Nephron (organoid): ENCODE measurements at regions not wholly inside any gene's neighbourhood (a gene's known extent, or its start where the extent isn't known, plus 50 kb on each side); places are given as distances from the start of the nearest gene placed in this dataset.

Source experiments
- H3K27ac Mint-ChIP-seq, 3 experiments: 2 replicates each; pipeline ENCODE4 v1.8.0; 2020; ENCODE audit warnings: mixed read lengths in 3 of 3, mild to moderate bottlenecking in 2 of 3, moderate library complexity in 1 of 3
- H3K27me3 Mint-ChIP-seq: 2 replicates; pipeline ENCODE4 v1.8.0; 2021; ENCODE audit warnings: low read depth, mild to moderate bottlenecking, moderate library complexity, mixed read lengths
- H3K36me3 Mint-ChIP-seq: 2 replicates; pipeline ENCODE4 v1.8.0; 2020; ENCODE audit warnings: low read depth, mixed read lengths
- H3K4me1 Mint-ChIP-seq: 2 replicates; pipeline ENCODE4 v1.8.0; 2020; ENCODE audit warnings: mixed read lengths
- H3K4me3 Mint-ChIP-seq, 3 experiments: 2 replicates each; pipeline ENCODE4 v1.8.0; 2020; ENCODE audit warnings: mild to moderate bottlenecking in 3 of 3, mixed read lengths in 3 of 3, moderate library complexity in 2 of 3
- H3K9me3 Mint-ChIP-seq: 2 replicates; pipeline ENCODE4 v1.8.0; 2020; ENCODE audit warnings: mixed read lengths
- TF ChIP-seq, protein P1 (sequence below), 3 experiments: fragments of 200-600 bp; sonication (generic); IDR thresholded peaks; one replicate each; pipeline ENCODE4 v1.5.0; 2021; ENCODE audit warnings: antibody characterized with exemption in 3 of 3; ENCODE audit not compliant: unreplicated experiment in 3 of 3

DNA sequence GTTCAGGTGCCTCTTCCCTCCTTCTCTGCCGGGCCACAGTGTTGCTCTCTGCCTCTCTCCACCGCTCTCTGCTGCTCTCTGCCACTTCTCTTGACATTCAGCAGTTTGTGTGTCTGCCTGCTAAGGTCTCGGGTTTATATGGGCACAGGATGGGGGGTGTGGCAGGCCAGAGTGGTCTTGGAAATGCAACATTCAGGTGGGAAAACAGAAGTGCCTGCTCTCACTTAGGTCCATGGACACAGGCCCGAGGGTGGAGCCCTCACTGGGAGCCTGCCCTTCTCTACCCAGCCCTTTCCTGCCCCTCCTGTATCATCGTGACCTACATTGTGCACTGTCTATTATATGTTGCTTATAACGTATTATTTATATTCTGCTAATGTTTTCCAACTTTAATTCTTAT lies 120.8 kb upstream of the TMEM18 start:
- Mint-ChIP-seq H3K27me3 (peaks cover 7% of the 10 kb centered on the region), H3K36me3 (no peaks in the 10 kb centered on the region), H3K27ac (peak overlapping the region; percentile 42 to 96 (median 49)), H3K9me3 (no peaks in the 10 kb centered on the region), H3K4me3 (no peak overlapping the region), H3K4me1 (peaks cover 51% of the 10 kb centered on the region)
- TF ChIP-seq, protein P1, sequence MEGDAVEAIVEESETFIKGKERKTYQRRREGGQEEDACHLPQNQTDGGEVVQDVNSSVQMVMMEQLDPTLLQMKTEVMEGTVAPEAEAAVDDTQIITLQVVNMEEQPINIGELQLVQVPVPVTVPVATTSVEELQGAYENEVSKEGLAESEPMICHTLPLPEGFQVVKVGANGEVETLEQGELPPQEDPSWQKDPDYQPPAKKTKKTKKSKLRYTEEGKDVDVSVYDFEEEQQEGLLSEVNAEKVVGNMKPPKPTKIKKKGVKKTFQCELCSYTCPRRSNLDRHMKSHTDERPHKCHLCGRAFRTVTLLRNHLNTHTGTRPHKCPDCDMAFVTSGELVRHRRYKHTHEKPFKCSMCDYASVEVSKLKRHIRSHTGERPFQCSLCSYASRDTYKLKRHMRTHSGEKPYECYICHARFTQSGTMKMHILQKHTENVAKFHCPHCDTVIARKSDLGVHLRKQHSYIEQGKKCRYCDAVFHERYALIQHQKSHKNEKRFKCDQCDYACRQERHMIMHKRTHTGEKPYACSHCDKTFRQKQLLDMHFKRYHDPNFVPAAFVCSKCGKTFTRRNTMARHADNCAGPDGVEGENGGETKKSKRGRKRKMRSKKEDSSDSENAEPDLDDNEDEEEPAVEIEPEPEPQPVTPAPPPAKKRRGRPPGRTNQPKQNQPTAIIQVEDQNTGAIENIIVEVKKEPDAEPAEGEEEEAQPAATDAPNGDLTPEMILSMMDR (IDR thresholded peaks at IDR 0.05; ENCODE audit: unreplicated experiment in 3 of 3) = no peak

DNA sequence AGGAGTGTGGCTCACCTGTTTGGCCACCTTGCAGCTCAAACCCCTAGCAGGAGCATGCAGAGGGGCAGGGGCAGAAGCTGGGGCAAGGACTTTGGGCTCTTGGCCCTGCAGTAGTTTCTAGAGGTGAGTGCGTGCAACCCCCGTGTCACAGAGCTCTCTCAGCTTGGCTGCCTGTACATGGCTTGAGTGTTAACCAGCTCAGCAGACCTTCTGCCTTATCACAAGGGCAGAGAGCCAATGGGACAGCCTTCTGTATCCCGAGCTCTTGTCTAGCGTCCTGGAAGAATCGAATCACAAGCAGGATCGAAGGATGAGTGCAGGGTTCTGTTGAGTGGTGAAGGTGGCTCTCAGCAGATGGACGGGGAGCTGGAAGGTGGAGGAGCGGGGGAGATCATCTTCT lies 120.3 kb upstream of the TMEM18 start:
- Mint-ChIP-seq H3K27me3 (peaks cover 7% of the 10 kb centered on the region), H3K4me3 (no peak overlapping the region)

GRCh38 chr2:796141-796985 lies 119.2 kb upstream of the TMEM18 start:
- Mint-ChIP-seq H3K4me1 (peaks cover 59% of the 10 kb centered on the region), H3K9me3 (peaks cover 4% of the 10 kb centered on the region), H3K27me3 (peaks cover 11% of the 10 kb centered on the region), H3K27ac (peak overlapping the region; percentile 94 to 96 (median 95)), H3K36me3 (no peaks in the 10 kb centered on the region), H3K4me3 (no peak overlapping the region)
- TF ChIP-seq, protein P1 (IDR thresholded peaks at IDR 0.05; ENCODE audit: unreplicated experiment in 3 of 3) = no peak

More for the DNA sequence above, 120.3 kb upstream of the TMEM18 start:
- Mint-ChIP-seq H3K9me3 (no peaks in the 10 kb centered on the region), H3K27ac (peak overlapping the region; percentile 42 to 96 (median 49)), H3K4me1 (peaks cover 55% of the 10 kb centered on the region), H3K36me3 (no peaks in the 10 kb centered on the region)
- TF ChIP-seq, protein P1 (IDR thresholded peaks at IDR 0.05; ENCODE audit: unreplicated experiment in 3 of 3) = no peak

GRCh38 chr2:795531-796041 lies 118.4 kb upstream of the TMEM18 start:
- H3K4me1 Mint-ChIP-seq = peaks cover 59% of the 10 kb centered on the region

GRCh38 chr2:794554-795241 lies 117.5 kb upstream of the TMEM18 start:
- H3K4me1 Mint-ChIP-seq = peaks cover 59% of the 10 kb centered on the region
- peak overlapping the region; percentile 26 to 67 (median 30) for H3K4me3 Mint-ChIP-seq
- H3K9me3 Mint-ChIP-seq = peaks cover 4% of the 10 kb centered on the region
- peaks cover 14% of the 10 kb centered on the region for H3K27me3 Mint-ChIP-seq
- TF ChIP-seq, protein P1 (IDR thresholded peaks at IDR 0.05; ENCODE audit: unreplicated experiment in 3 of 3) = no peak
- H3K36me3 Mint-ChIP-seq = no peaks in the 10 kb centered on the region
- peak overlapping the region; percentile 94 to 96 (median 95) for H3K27ac Mint-ChIP-seq

More at GRCh38 chr2:795531-796041, 118.4 kb upstream of the TMEM18 start:
- Mint-ChIP-seq H3K9me3 (peaks cover 4% of the 10 kb centered on the region), H3K27ac (peak overlapping the region; percentile 94 to 96 (median 95)), H3K27me3 (peaks cover 14% of the 10 kb centered on the region), H3K4me3 (peak overlapping the region; percentile 26 to 67 (median 27)), H3K36me3 (no peaks in the 10 kb centered on the region)
- TF ChIP-seq, protein P1 (IDR thresholded peaks at IDR 0.05; ENCODE audit: unreplicated experiment in 3 of 3) = no peak
